BLaER1 treated with 17β-estradiol and CSF1 and Interleukin-3, amounts not matched to agents 10 nM and 100 nM (cell line): ENCODE measurements at regions not wholly inside any gene's neighbourhood (a gene's known extent, or its start where the extent isn't known, plus 50 kb on each side); places are given as distances from the start of the nearest gene placed in this dataset.

Experiments used
- H3K27ac ChIP-seq, 11 experiments: shearing (Covaris generic); formaldehyde crosslinking; 2 replicates each; pipeline ENCODE4 v1.8.1; 2022
- H3K27me3 ChIP-seq, 11 experiments: shearing (Covaris generic); formaldehyde crosslinking; 2 replicates each; pipeline ENCODE4 v1.8.1; 2022
- H3K36me3 ChIP-seq, 11 experiments: shearing (Covaris generic); formaldehyde crosslinking; 2 replicates each; pipeline ENCODE4 v1.8.1; 2022
- H3K4me1 ChIP-seq, 10 experiments: shearing (Covaris generic); formaldehyde crosslinking; 2 replicates each; pipeline ENCODE4 v1.8.1; 2022
- H3K4me2 ChIP-seq, 11 experiments: shearing (Covaris generic); formaldehyde crosslinking; 2 replicates each; pipeline ENCODE4 v1.8.1; 2022
- H3K4me3 ChIP-seq, 10 experiments: shearing (Covaris generic); formaldehyde crosslinking; 2 replicates each; pipeline ENCODE4 v1.8.1; 2022
- H3K9ac ChIP-seq, 11 experiments: shearing (Covaris generic); formaldehyde crosslinking; 2 replicates each; pipeline ENCODE4 v1.8.1; 2022
- H3K9me3 ChIP-seq, 11 experiments: shearing (Covaris generic); formaldehyde crosslinking; replicated peaks in 1 of 11; 2 replicates each; pipeline ENCODE4 v1.8.1; 2022
- H4K20me1 ChIP-seq, 11 experiments: shearing (Covaris generic); formaldehyde crosslinking; 2 replicates each; pipeline ENCODE4 v1.8.1; 2022
- Cebpa-rat ChIP-seq, 11 experiments: shearing (Covaris generic); IDR thresholded peaks; 2 replicates each; pipeline ENCODE4 v1.8.1; 2022

DNA sequence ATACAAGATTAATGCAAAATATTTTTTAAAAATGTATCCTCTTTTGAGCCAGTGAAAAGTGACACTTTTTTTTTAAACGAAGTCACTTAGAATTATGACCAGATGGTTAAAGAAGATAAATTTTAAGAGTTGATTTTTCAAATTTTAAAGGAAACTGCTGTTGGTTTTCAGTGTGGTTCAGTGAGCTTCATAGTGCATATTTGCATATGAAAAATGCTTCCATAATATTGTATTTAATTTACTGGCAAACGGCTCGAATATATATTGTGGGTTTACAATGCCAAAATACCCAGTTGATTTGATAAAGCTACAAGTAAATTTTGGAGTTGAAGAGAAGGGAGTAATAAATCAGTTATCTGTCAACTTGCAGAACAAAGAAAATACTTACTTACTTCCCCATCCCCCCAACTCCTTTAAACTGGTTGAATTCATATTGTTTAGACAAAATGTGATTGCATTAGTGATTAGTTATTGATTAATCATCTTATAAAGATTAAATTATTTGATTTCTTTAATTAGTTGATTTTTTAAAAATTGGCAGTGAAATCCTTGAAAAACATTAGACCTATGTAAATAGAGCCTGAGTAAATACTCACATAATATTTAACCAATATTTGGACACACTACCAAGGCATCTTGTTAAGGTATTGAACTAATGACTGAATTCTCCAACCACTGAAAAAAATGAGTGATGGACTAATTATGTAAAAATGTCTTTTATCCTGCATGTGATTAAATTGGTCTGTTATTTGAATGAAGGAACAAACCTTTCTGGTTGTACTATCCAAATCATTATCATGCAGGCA lies 122.8 kb upstream of the APP start:
- peaks cover 16 to 30% (median 24%) of the 10 kb centered on the region in 11 experiments for H3K9me3 ChIP-seq
- no peak overlapping the region for H3K27ac ChIP-seq
- no peaks in the 10 kb centered on the region for H3K4me1 ChIP-seq
- H3K4me2 ChIP-seq, result no peak overlapping the region
- no peaks in the 10 kb centered on the region for H4K20me1 ChIP-seq
- H3K27me3 ChIP-seq, result no peaks in the 10 kb centered on the region
- H3K9ac ChIP-seq, result no peak overlapping the region
- no peak overlapping the region for H3K4me3 ChIP-seq
- H3K36me3 ChIP-seq, result no peaks in the 10 kb centered on the region
- TF ChIP-seq Cebpa-rat (IDR thresholded peaks at IDR 0.05), result no peak

DNA sequence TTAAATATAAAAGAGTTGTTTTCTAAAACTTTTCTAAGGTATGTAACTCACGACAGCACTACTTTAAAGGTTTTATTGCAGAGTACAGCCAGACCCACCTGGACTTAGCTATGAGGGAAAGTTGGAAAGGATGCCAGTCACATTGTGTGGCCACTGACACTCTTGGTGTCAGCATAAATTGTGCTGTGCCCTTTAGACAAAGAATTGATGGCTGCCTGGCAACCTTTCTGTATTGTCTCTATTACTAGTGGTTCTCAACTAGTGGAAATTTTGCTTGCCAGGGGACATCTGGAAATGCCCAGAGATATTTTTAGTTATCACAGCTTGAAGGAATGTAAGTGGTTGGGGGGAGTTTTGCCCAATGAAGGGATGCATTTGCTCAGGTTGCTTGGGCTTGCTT lies 117.5 kb upstream of the APP start:
- no peaks in the 10 kb centered on the region for H4K20me1 ChIP-seq
- TF ChIP-seq Cebpa-rat (IDR thresholded peaks at IDR 0.05), result no peak

DNA sequence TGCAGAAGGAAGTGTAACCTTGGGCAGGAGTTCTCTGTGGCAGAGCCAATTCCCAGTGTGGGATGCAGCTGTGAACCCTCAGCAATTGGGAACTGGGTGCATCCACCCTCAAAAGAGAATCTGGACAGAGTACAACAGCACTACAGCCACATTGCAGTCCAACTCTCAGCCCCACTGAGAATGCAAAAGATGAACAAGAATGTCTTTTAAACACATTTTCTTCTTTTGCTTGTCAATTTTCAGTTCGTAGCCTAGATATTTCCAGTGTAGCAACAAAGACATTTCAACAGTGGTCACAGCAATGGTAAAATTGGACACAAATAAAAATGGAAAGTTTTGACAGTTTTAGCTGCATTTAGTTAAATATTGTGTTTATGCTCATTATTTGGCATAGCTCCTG lies 114.0 kb upstream of the APP start:
- no peaks in the 10 kb centered on the region for H3K36me3 ChIP-seq
- H3K4me2 ChIP-seq, result no peak overlapping the region
- H3K9me3 ChIP-seq, result no peaks in the 10 kb centered on the region
- no peak for TF ChIP-seq Cebpa-rat (IDR thresholded peaks at IDR 0.05)
- no peak overlapping the region for H3K27ac ChIP-seq
- no peaks in the 10 kb centered on the region for H3K27me3 ChIP-seq
- H3K4me3 ChIP-seq, result no peak overlapping the region
- H3K9ac ChIP-seq, result no peak overlapping the region
- no peaks in the 10 kb centered on the region for H4K20me1 ChIP-seq
- no peaks in the 10 kb centered on the region for H3K4me1 ChIP-seq

More for the DNA sequence above, 117.5 kb upstream of the APP start:
- Histone ChIP-seq H3K4me3 (no peak overlapping the region), H3K36me3 (no peaks in the 10 kb centered on the region), H3K9me3 (no peaks in the 10 kb centered on the region), H3K27me3 (no peaks in the 10 kb centered on the region), H3K4me1 (no peaks in the 10 kb centered on the region), H3K4me2 (no peak overlapping the region), H3K27ac (no peak overlapping the region), H3K9ac (no peak overlapping the region)

DNA sequence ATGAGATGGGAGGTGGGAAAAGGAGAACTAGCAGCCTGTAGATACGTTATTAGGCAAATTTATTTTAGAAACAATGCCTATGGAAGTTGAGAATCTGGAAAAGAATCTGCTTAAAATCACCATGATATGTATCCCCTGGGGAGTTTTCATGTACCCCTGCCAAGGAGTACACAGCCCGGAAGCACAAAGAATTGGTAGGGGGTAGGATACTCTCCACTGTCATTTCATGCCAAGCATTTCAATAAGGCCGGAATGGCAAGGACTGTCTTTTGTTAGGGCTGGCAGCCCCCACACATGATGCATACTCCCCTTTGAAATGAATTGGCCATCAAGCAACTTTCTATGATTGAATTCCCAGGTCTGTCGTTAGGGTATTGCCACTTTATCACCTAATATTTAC lies 111.5 kb upstream of the APP start:
- Histone ChIP-seq H3K9ac (no peak overlapping the region), H3K9me3 (no peaks in the 10 kb centered on the region), H3K36me3 (no peaks in the 10 kb centered on the region), H3K4me3 (no peak overlapping the region), H3K4me1 (no peaks in the 10 kb centered on the region), H4K20me1 (no peaks in the 10 kb centered on the region), H3K4me2 (no peak overlapping the region), H3K27ac (no peak overlapping the region), H3K27me3 (no peaks in the 10 kb centered on the region)
- TF ChIP-seq Cebpa-rat (IDR thresholded peaks at IDR 0.05), result no peak

DNA sequence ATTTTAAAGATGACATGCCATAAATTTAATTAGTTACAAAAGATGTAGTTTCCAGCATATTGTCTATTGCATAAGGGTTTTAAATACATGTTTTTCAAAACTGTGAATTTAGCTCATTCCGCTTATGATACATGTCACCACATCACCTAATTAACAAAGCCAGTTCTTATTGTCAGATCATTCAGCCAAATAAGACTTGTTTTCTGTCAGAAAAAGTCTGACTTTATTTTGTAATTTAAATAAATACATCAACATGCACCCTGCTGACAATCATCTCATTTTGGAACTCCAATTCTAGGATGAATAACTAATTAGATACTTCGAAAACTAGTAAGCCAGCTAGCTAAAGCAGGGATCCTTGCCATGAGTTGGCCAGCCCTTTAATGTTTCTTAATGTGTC lies 110.9 kb upstream of the APP start:
- Histone ChIP-seq H3K36me3 (no peaks in the 10 kb centered on the region), H4K20me1 (no peaks in the 10 kb centered on the region), H3K9ac (no peak overlapping the region), H3K4me3 (no peak overlapping the region), H3K9me3 (no peaks in the 10 kb centered on the region), H3K27ac (no peak overlapping the region), H3K4me2 (no peak overlapping the region), H3K4me1 (no peaks in the 10 kb centered on the region), H3K27me3 (no peaks in the 10 kb centered on the region)
- no peak for TF ChIP-seq Cebpa-rat (IDR thresholded peaks at IDR 0.05)

DNA sequence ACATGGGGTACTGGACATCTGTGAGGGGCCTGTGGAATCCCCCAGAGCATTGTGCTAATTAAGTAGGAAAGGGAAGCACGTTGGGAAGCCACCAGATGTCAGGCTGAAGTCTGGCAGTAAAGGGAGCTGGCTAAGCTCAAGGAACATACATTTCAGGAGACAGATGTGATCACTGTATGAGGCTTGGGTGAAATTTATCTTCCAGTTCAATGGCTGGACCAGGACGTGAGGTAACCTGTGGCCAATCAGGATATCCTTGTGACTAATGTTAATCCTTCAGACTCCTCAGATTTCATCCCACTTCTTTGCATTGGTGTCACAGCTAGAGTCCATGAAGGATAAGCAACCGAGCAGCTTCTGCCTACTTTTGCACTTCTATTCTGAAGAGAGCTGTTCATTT lies 110.2 kb upstream of the APP start:
- Histone ChIP-seq H4K20me1 (no peaks in the 10 kb centered on the region), H3K4me3 (no peak overlapping the region), H3K9me3 (peaks cover 0 to 6% (median 2%) of the 10 kb centered on the region in 11 experiments; a peak in 12 of 22 replicates), H3K9ac (no peak overlapping the region), H3K27ac (no peak overlapping the region), H3K4me1 (no peaks in the 10 kb centered on the region), H3K36me3 (no peaks in the 10 kb centered on the region), H3K4me2 (no peak overlapping the region), H3K27me3 (no peaks in the 10 kb centered on the region)
- TF ChIP-seq Cebpa-rat (IDR thresholded peaks at IDR 0.05), result no peak

DNA sequence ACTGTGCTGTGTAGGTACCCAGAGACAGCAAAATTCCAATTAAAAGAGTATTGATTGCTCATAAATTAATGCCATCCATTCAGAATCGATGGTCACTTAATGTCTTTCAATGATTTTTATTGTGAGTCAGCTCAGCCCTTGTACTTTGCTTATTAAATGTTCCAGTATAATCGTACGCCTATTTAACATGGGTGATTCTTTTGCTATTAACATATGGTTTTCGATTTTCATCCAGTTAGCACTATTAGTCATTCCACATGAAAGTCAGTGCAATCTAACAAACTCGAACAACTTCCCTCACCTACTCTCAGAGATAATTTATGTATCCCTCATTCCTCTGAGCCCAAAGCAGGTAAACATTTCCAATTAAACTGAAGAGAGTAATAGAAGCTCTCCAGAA lies 109.6 kb upstream of the APP start:
- Histone ChIP-seq H3K4me1 (no peaks in the 10 kb centered on the region), H3K4me3 (no peak overlapping the region), H3K27ac (no peak overlapping the region), H3K27me3 (no peaks in the 10 kb centered on the region), H4K20me1 (no peaks in the 10 kb centered on the region), H3K9me3 (peaks cover 2 to 13% (median 9%) of the 10 kb centered on the region in 11 experiments), H3K4me2 (no peak overlapping the region), H3K9ac (no peak overlapping the region), H3K36me3 (no peaks in the 10 kb centered on the region)
- TF ChIP-seq Cebpa-rat (IDR thresholded peaks at IDR 0.05), result no peak

DNA sequence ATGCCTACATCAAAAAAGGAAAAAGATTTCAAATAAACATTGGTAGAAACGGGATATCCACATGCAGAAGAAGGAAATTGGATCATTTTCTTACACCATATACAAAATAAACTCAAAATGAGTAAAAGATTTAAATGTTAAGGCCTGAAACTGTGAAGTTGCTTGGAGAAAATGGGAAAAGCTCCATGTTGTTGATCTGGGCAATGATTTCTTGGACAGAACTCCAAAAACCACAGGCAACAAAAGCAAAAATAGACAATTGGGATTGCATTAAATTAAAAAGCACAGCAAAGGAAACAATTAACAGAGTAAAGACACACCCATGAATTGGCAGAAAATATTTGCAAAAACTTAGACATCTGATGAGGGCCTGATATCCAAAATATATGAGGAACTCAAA lies 105.2 kb upstream of the APP start:
- Histone ChIP-seq H3K27ac (no peak overlapping the region), H3K4me3 (no peak overlapping the region), H3K9ac (no peak overlapping the region), H3K36me3 (no peaks in the 10 kb centered on the region), H3K4me1 (no peaks in the 10 kb centered on the region), H3K9me3 (peaks cover 40 to 54% (median 48%) of the 10 kb centered on the region in 11 experiments), H3K4me2 (no peak overlapping the region), H3K27me3 (no peaks in the 10 kb centered on the region), H4K20me1 (no peaks in the 10 kb centered on the region)
- no peak for TF ChIP-seq Cebpa-rat (IDR thresholded peaks at IDR 0.05)

DNA sequence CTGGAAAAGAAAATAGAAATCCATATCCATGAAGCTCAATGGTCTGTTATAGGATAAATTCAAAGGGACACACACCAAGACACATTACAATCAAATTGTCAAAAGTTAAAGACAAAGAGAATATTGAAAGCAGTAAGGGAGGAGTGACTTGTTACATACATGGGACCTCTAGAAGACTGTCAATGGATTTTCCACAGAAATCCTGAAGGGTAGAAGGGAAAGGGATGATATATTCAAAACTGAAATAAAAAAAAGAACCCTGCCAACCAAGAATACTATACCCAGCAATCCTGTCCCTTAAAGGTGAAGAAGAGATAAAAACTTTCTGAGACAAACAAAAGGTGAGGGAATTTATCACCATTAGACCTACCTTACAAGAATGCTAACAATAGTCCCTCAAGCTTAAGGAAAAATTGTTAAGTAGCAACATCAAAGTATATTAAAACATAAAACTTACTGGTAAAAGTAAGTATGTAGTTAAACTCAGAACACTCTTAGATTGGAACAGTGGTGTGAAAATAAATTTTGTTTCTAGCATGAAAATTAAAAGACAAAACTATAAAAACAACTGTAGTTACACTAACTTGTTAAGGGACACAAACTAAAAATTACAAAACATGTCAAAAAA lies 103.2 kb upstream of the APP start:
- peaks cover 40 to 55% (median 48%) of the 10 kb centered on the region in 11 experiments for H3K9me3 ChIP-seq
- TF ChIP-seq Cebpa-rat (IDR thresholded peaks at IDR 0.05), result no peak
- H3K27ac ChIP-seq, result no peak overlapping the region
- H3K4me1 ChIP-seq, result no peaks in the 10 kb centered on the region
- H3K4me2 ChIP-seq, result no peak overlapping the region
- H3K9ac ChIP-seq, result no peak overlapping the region
- H3K4me3 ChIP-seq, result no peak overlapping the region
- no peaks in the 10 kb centered on the region for H3K27me3 ChIP-seq
- no peaks in the 10 kb centered on the region for H4K20me1 ChIP-seq
- H3K36me3 ChIP-seq, result no peaks in the 10 kb centered on the region

DNA sequence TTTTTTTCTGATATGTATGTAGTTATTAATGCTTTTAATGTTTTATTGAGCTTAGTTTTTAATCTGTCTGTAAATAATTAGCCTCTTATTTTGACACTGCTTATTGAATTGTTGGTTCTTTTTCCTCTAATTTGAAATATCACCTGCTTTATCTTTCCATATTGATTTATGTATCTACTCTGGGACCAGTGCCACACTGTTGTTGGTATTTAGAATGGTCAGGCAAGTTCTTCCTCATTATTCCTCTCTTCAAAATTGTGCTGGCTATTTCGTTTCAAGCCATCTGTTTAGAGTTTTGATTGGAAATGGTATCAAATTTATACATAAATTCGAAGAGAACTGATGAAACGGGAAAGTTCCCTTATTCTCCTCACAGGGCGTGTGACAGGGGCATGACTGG lies 96.8 kb upstream of the APP start:
- no peak overlapping the region for H3K4me2 ChIP-seq
- no peaks in the 10 kb centered on the region for H3K4me1 ChIP-seq
- H3K9me3 ChIP-seq, result peaks cover 9 to 18% (median 10%) of the 10 kb centered on the region in 11 experiments; a peak in 21 of 22 replicates
- no peaks in the 10 kb centered on the region for H3K27me3 ChIP-seq
- no peak overlapping the region for H3K4me3 ChIP-seq
- no peak for TF ChIP-seq Cebpa-rat (IDR thresholded peaks at IDR 0.05)
- H4K20me1 ChIP-seq, result no peaks in the 10 kb centered on the region
- H3K27ac ChIP-seq, result no peak overlapping the region
- no peaks in the 10 kb centered on the region for H3K36me3 ChIP-seq
- no peak overlapping the region for H3K9ac ChIP-seq
